HEK293T (cell line): ENCODE measurements at regions not wholly inside any gene's neighbourhood (a gene's known extent, or its start where the extent isn't known, plus 50 kb on each side); places are given as distances from the start of the nearest gene placed in this dataset.

Source experiments
- ARNT ChIP-seq: fragments of 450-650 bp; IDR thresholded peaks from 2 replicates; pipeline ENCODE4 v1.6.1; 2017; ENCODE audit warnings: mild to moderate bottlenecking
- HDGF ChIP-seq: fragments of 450-650 bp; IDR thresholded peaks from 2 replicates; pipeline ENCODE4 v1.6.1; 2017; ENCODE audit warnings: antibody characterized with exemption, borderline replicate concordance
- LEF1 ChIP-seq: fragments of 450-650 bp; IDR thresholded peaks from 2 replicates; pipeline ENCODE4 v1.6.1; 2017; ENCODE audit warnings: mild to moderate bottlenecking, borderline replicate concordance
- NFRKB ChIP-seq: fragments of 450-650 bp; IDR thresholded peaks from 2 replicates; pipeline ENCODE4 v1.6.1; 2016; ENCODE audit warnings: mild to moderate bottlenecking, moderate library complexity
- PKNOX1 ChIP-seq: fragments of 450-650 bp; IDR thresholded peaks from 2 replicates; pipeline ENCODE4 v1.6.1; 2016
- SP1 ChIP-seq: fragments of 450-650 bp; IDR thresholded peaks from 2 replicates; pipeline ENCODE4 v1.6.1; 2017
- SUZ12 ChIP-seq: fragments of 450-650 bp; IDR thresholded peaks from 2 replicates; pipeline ENCODE4 v1.6.1; 2016; ENCODE audit warnings: mild to moderate bottlenecking
- TARDBP ChIP-seq: fragments of 450-650 bp; IDR thresholded peaks from 2 replicates; pipeline ENCODE4 v1.6.1; 2016

GRCh38 chr18:11256251-11256650 is 106.9 kb upstream of the PIEZO2 start:
- no peak for TF ChIP-seq NFRKB
- no peak for TF ChIP-seq PKNOX1
- TF ChIP-seq TARDBP, result no peak
- no peak for TF ChIP-seq SUZ12
- TF ChIP-seq SP1, result no peak
- no peak for TF ChIP-seq HDGF
- TF ChIP-seq ARNT, result no peak
- TF ChIP-seq LEF1, result no peak
